Hematopoietic multipotent progenitor cell treated with erythropoietin and hydrocortisone succinate and interleukin-3 and kit ligand, for 15 days (in vitro differentiated cells): ENCODE measurements at regions not wholly inside any gene's neighbourhood (a gene's known extent, or its start where the extent isn't known, plus 50 kb on each side); places are given as distances from the start of the nearest gene placed in this dataset.

Source experiments
- DNase-seq: peaks from one replicate; pipeline ENCODE4 v3.0.0-alpha.2; 2015; ENCODE audit warnings: low spot score

- no peak for DNase-seq
These were observed 259.8 kb upstream of the ADAMTS16 start for GRCh38 chr5:4880304-4880741.

DNA sequence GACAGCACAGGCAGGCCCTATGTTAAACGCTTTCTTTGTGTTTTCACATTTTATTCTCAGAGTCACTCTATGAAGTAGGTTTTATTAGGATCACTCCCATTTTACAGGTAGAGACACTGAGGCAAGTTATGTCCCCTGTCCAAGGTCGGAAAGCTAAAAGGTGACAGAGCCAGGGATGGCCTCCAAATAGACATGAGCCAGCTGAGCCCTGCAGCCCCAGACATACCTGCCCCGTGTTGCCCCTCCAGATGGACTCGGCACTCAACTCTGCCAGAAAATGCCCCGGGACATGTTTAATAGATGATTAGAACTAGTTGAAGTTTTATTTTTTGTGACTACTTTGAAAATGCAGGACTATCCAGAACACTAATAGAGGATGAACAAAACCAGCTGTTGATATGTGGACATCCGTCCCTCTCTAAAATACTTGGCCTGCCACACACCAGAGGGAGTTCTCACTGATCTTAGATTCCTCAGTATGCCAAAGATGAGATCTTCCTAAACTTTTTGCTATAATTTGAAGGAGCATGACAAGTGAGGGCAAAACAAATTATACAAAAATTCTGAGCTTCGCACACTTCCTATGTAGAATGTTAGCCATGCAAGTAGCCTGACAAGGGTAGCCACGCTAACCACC is 258.6 kb upstream of the ADAMTS16 start:
- no peak for DNase-seq

GRCh38 chr5:4882186-4882585 is 257.9 kb upstream of the ADAMTS16 start:
- no peak for DNase-seq

GRCh38 chr5:4883360-4883759 is 256.8 kb upstream of the ADAMTS16 start:
- no peak for DNase-seq

- DNase-seq, result no peak
These were observed 246.9 kb upstream of the ADAMTS16 start for GRCh38 chr5:4893063-4893744.

- no peak for DNase-seq
These were observed 243.8 kb upstream of the ADAMTS16 start for GRCh38 chr5:4896328-4896727.

- no peak for DNase-seq
These were observed 238.8 kb upstream of the ADAMTS16 start for GRCh38 chr5:4901305-4901811.

GRCh38 chr5:4901924-4902323 is 238.2 kb upstream of the ADAMTS16 start:
- DNase-seq, result no peak

DNA sequence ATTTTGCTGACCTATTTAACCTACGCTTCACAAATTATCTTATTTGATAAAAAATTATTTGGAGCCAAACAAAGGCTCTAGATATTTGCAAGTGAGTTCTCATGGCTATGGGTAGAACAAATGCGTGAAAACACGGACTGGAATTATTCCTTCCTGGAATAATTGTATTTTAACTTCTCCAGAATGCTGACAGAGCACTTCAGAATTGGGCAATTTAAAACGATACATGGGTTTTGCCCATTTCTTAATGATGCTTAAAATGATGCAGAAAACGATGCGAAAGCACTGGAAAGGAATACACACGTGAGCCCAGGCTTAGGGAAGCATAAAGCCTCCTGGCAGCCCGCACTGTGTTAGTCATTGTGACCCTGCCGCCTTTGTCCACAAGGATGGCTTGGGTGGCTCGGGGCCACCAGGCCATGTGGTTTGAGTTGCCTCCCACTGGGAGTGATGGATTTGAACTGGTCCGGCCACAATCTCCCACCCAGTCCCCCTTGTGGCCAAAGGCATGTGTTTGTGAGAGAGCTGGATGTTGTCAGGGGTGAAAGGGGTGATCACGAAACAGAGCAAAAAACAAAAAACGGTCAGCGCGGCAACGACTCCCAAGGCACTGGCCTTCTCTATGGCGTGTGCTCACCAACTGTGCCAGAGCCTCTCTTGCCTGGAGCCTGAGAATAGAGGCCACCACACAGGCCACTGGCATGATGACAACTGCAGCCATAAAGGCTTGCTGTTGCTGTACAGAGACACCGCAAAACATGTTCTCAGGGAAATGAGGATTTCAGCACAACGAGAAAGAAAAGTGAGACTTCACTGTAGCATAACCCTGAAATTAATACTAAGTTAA is 234.2 kb upstream of the ADAMTS16 start:
- no peak for DNase-seq

DNA sequence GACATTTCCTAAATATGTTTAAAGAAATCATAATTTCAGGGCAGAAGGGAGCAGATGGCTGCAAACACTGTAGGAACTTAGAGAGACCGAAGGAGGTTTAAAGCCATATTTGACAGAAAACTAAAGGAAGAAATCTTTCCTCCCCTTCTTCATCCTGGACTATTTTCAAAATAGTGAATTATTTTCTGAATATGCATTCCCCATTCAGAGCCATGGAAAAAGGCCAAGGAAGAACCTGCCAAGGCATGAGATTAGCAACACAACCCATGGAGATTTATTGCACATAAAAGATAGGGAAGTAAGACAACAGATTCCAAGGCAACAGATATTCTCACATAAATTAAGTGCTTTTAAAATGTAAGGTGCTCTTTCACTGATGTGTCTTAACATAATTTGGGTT is 233.3 kb upstream of the ADAMTS16 start:
- no peak for DNase-seq

DNA sequence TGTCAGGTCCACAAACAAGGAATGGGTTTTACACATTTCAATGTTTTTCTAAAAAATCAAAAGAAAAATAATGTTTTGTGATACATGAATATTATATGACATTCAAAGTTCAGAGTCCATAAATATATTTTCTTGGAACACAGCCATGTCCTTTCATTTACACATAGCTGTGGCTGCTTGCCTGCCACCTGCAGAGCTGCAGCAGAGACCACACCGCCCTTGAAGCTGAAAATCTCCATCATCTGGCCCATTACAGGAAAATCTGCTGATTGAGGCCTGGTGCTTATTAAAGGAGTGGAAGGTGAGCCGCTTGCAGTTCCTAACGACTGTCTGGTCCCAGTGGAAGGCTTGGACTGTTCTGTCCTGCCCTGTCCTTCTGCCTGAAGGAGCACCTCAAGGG is 232.6 kb upstream of the ADAMTS16 start:
- DNase-seq, result no peak

DNA sequence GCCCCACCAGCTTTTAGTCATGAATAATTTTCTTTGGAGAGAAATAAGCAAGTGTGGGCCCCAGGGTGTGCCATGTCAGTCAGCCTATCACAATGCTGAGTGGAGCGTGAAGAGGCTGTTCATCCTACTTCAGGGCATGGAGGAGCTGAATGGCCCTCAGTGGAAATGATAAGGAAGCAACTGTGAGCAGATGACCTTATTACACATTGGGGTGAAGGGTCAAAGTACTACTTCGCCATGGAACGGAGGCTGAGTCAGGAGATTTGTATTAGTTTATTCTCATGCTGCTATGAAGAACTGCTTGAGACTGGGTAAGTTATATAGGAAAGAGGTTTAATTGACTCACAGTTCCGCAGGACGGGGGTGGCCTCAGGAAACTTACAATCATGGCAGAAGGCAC is 231.0 kb upstream of the ADAMTS16 start:
- DNase-seq, result no peak

DNA sequence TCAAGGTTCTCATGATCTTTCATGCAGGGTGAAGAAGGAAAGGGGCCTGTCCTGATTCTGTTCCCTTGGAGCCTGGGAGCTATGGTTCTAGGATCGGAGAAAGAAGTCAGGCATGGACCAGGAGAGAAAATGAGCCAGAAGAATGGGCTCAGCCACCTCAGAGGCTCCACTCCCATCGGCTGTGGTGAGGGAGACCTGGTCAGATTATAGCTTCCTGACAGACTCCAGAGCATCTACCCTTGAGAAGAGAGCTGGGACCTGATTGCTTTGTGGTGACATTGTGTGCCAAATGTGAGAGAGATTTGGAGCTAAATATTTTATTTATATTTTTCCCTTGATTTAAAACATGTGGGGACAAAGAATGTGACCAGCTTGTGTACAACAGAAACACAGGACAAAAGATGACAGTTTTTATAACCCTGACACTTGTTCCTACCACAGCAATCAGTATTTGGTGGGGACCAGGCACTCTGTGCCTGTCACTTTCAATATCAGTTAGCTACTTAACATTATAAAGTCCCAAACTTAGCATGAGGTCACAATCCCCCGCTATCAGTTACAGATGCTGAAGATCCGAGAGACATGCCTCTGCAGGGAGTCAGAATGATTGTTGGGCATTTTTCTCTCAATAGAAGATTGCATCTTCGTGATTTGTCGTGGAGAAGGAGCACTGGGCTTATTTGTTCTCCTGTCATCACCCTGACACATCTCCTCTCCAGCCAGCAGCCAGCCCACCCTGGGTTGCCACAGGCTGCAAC is 228.3 kb upstream of the ADAMTS16 start:
- no peak for DNase-seq

DNA sequence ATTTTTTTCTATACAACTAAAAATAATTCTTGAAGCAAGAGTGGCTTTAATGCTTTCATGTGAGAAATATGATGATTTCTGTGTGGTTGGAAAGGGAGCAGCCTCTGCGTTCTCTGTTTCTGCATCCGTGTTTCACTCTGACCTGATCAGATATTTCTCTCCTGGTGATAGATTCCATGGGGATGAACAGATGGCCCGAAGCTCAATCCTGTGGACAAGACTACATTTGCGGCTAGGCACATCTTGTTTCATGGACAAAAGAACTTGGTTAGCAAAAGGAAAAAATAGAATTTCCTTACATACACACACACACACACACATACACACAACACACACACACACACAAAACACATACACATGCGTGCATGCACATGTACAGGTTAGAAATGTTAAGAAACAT is 218.2 kb upstream of the ADAMTS16 start:
- DNase-seq, result no peak

DNA sequence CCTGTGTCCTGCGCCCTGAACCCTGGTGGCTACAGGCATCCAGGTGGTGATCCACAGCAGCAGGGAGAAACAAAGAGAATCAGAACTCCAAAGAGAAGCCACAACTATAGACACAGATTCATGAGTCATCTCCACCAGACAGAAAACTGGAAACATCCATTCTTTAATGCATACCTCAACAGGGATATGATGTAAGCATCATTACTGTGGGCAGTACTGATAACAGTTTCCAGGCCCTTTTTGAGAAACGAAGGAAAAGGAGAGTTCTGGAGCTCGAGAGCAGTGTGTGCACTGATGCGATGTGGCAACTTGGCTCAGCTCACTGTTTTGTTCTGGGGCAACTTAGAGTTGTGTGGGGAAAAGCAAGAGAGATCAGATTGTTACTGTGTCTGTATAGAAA is 215.6 kb upstream of the ADAMTS16 start:
- DNase-seq, result no peak

DNA sequence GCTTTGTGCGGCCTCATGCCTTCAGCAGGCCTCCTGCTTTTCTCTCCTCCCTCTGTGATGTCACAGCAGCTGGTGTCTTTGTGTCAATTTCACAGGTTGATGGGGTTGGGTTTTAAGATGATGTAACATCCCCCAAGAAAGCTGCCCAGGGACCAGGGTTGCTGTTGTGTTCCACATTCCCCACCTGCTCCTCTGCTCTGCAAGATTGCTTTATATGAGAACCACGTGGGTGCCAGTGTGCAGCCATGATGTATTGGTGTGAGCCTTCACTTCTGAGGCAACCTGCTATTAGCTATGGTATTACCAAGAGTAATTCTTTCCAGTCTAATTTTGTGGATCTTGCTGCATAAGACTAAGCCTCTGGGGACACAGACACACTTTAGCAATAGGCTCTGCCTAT is 213.0 kb upstream of the ADAMTS16 start:
- DNase-seq, result no peak

DNA sequence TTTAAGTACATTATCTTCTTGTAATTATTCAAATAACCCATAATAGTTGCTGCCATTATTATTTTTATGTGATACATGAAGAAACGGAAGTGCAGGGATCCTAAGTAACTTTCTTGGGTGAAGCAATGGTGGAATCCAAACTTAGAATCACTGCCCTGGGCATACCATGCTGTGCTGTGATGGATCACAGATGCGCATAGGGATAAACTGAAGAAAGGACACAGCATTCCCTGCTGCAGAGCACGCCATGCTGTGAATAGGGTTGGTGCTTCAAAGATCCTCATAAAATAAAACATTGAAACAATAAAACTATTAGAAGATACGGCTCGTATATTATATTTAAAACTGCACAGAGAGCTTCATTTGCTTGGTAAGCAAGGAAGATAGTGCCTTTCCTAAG is 211.7 kb upstream of the ADAMTS16 start:
- no peak for DNase-seq

- DNase-seq, result no peak
These were observed 211.0 kb upstream of the ADAMTS16 start for GRCh38 chr5:4929092-4929655.

DNA sequence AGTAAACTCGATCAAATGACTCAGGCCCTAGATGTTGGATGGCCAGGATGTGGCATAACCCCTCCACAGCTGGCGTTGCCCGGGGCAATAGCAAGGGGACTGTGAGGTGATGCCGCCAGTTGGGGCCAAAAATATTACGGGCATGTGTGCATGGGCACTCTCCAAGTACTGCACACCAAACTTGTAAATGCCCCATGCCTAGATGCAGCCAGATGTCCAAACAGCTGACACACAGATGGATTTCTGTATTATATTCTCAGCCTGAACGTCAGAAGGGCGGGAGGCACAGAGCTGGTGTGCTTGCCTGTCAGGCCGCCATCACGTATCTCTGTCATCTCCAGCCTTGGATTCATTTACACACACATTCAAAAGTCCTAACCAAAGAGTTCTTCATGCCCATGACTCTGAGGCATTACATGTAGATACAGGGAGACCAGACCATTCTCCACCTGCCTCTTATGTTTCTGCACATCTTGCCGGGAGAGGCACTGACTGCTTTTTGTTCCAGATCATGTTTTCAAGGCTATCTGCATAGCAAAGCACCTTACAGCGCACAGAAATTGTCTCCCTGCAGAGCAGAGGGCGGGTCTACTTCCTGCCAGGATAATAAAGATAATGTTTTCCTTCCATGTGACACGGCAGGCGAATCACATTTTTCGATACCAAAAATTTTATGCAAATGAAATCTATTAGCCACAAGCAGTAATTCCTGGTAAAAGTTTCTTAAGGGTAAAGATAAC is 200.9 kb upstream of the ADAMTS16 start:
- no peak for DNase-seq

DNA sequence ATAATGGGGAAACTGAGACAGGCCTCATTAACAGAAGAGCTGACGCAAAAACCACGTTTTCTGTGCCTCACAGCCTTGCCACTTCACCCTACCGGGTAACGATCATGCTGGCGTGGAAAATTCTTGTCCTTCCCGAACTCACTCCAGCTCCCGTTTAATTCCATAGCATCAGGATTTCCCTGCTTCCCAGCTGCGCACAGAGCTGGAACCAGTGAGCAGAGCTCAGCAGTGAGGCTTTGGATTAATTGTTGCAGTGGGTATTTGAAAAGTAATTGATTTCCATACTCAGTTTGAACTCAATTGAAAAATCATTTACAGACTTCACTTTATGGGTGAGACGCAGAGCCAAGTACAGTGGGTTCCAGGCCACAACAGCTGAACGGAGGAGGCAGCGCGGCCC is 199.0 kb upstream of the ADAMTS16 start:
- no peak for DNase-seq
